RWPE1 (cell line): ENCODE measurements at regions not wholly inside any gene's neighbourhood (a gene's known extent, or its start where the extent isn't known, plus 50 kb on each side); places are given as distances from the start of the nearest gene placed in this dataset.

Source experiments
- CTCF ChIA-PET: fragments of 350-600 bp; sonication (Branson Sonifier 250); formaldehyde crosslinking; extraction: SDS; loops from one replicate; lab custom pipeline; 2021; lab: Yijun Ruan, JAX
- POLR2A ChIA-PET: fragments of 400-600 bp; formaldehyde crosslinking; extraction: SDS; loops from one replicate; lab custom pipeline; 2020; ENCODE audit warnings: antibody characterized with exemption; ENCODE audit not compliant: low non-redundant PET; lab: Yijun Ruan, JAX
- DNase-seq: peaks from one replicate; pipeline ENCODE4 v3.0.0; 2012; ENCODE audit warnings: low spot score
- H3K27ac ChIP-seq: fragments of 450-650 bp; 2 replicates; pipeline ENCODE4 v1.5.1; 2017
- CTCF ChIP-seq: fragments of 450-650 bp; conservative IDR thresholded peaks from 2 replicates; pipeline ENCODE4 v1.5.1; 2017; ENCODE audit warnings: low read depth, mild to moderate bottlenecking

- POLR2A ChIA-PET: no interaction called here
- DNase-seq: no peak
- CTCF ChIA-PET: no interaction called here
- no peak overlapping the region for H3K27ac ChIP-seq
- no peak for TF ChIP-seq CTCF
Observed at GRCh38 chrX:7789200-7789599, 53.8 kb upstream of the VCX start.

GRCh38 chrX:7788334-7788733 is 54.6 kb upstream of the VCX start:
- ChIA-PET CTCF (no interaction called here), POLR2A (no interaction called here)
- no peak for TF ChIP-seq CTCF
- no peak for DNase-seq
- H3K27ac ChIP-seq: no peak overlapping the region

GRCh38 chrX:7787714-7788113 is 55.3 kb upstream of the VCX start:
- TF ChIP-seq CTCF: no peak
- ChIA-PET POLR2A (no interaction called here), CTCF (no interaction called here)

GRCh38 chrX:7784580-7784979 is 58.4 kb upstream of the VCX start:
- H3K27ac ChIP-seq: no peak overlapping the region
- TF ChIP-seq CTCF: no peak
- POLR2A ChIA-PET: no interaction called here
- CTCF ChIA-PET: no interaction called here
- DNase-seq: no peak

More at GRCh38 chrX:7787714-7788113, 55.3 kb upstream of the VCX start:
- no peak for DNase-seq
- no peak overlapping the region for H3K27ac ChIP-seq

- POLR2A ChIA-PET: no interaction called here
- DNase-seq: no peak
- CTCF ChIA-PET: no interaction called here
- no peak overlapping the region for H3K27ac ChIP-seq
- no peak for TF ChIP-seq CTCF
Observed at GRCh38 chrX:7779644-7780043, 63.3 kb upstream of the VCX start.

GRCh38 chrX:7775987-7776386 is 67.0 kb upstream of the VCX start:
- ChIA-PET POLR2A (no interaction called here), CTCF (no interaction called here)
- H3K27ac ChIP-seq: no peak overlapping the region
- no peak for TF ChIP-seq CTCF
- no peak for DNase-seq
